Breast epithelium (tissue), 4 donors: ENCODE measurements at regions not wholly inside any gene's neighbourhood (a gene's known extent, or its start where the extent isn't known, plus 50 kb on each side); places are given as distances from the start of the nearest gene placed in this dataset.

ENCODE experiments used
- DNase-seq, 2 donors: peaks; one replicate each; pipeline ENCODE4 v3.0.0-alpha.2; 2019; ENCODE audit warnings: low spot score in 2 of 2
- H3K27ac ChIP-seq, 2 donors: fragments of 200-600 bp; sonication (generic) in 1 of 2; one replicate each; pipeline ENCODE4 v1.5.1; 2016 to 2019; ENCODE audit warnings: mild to moderate bottlenecking in 1 of 2
- H3K27me3 ChIP-seq, 2 donors: fragments of 200-600 bp; sonication (generic) in 1 of 2; one replicate each; pipeline versions ENCODE4 v1.5.1 to v1.6.0; 2017 to 2019; ENCODE audit warnings: control low read depth in 1 of 2, mild to moderate bottlenecking in 1 of 2
- H3K36me3 ChIP-seq: fragments of 200-600 bp; one replicate; pipeline ENCODE4 v1.5.1; 2019
- H3K4me1 ChIP-seq, 2 donors: fragments of 200-600 bp; sonication (generic); one replicate each; pipeline ENCODE4 v1.5.1; 2016 to 2019; ENCODE audit warnings: control low read depth in 1 of 2
- H3K4me3 ChIP-seq, 3 donors: fragments of 200-600 bp; sonication (generic); 1 replicate in 2 of 3; 2 replicates in 1 of 3; pipeline ENCODE4 v1.5.1; 2016 to 2019; ENCODE audit warnings: mild to moderate bottlenecking in 3 of 3, moderate library complexity in 2 of 3
- H3K9me3 ChIP-seq, 2 donors: fragments of 200-600 bp; sonication (generic) in 1 of 2; one replicate each; pipeline ENCODE4 v1.5.1; 2016 to 2019; ENCODE audit warnings: control low read depth in 1 of 2
- POLR2A ChIP-seq: fragments of 450-650 bp; IDR thresholded peaks from one replicate; pipeline ENCODE4 v1.6.1; 2016; ENCODE audit warnings: antibody characterized with exemption, mild to moderate bottlenecking, moderate library complexity
- POLR2AphosphoS5 ChIP-seq, 3 donors: sonication (generic); formaldehyde crosslinking; IDR thresholded peaks; one replicate each; pipeline ENCODE4 v1.6.1; 2017; ENCODE audit warnings: antibody characterized with exemption in 3 of 3
- intact Hi-C: fragments of 100-400 bp; cut with DNase I; formaldehyde crosslinking; loops from one replicate; pipeline ENCODE4 v1.15.1; 2023; ENCODE audit warnings: low total_unique reads
- TF ChIP-seq, protein P1 (sequence below), 3 donors: fragments of 450-650 bp; IDR thresholded peaks; one replicate each; pipeline ENCODE4 v1.5.1; 2016 to 2017; ENCODE audit warnings: antibody characterized with exemption in 3 of 3, mild to moderate bottlenecking in 3 of 3, moderate library complexity in 3 of 3

DNA sequence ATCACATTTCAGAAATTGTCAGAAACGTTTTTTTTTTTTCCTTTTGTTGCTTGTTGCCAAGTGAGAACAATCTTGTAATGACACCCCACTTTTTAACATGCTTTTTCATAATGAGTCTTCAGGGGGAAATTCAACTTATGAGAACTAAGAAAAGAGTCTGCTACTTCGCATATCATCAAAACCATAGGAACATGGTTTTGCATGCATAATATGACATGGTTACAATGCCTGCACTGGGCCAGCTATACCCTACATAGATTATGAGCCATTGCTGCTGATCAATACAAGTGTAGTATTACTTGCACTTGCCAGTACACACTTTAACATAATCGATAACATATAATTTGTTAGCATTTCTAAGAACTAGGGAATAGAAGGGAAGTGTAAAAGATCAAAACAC is 191.0 kb upstream of the NBEA start:
- DNase-seq = no peak
- Histone ChIP-seq H3K27me3 (no peaks in the 10 kb centered on the region), H3K36me3 (no peaks in the 10 kb centered on the region), H3K27ac (no peak overlapping the region), H3K9me3 (no peaks in the 10 kb centered on the region), H3K4me3 (no peak overlapping the region), H3K4me1 (no peaks in the 10 kb centered on the region)
- TF ChIP-seq, protein P1, sequence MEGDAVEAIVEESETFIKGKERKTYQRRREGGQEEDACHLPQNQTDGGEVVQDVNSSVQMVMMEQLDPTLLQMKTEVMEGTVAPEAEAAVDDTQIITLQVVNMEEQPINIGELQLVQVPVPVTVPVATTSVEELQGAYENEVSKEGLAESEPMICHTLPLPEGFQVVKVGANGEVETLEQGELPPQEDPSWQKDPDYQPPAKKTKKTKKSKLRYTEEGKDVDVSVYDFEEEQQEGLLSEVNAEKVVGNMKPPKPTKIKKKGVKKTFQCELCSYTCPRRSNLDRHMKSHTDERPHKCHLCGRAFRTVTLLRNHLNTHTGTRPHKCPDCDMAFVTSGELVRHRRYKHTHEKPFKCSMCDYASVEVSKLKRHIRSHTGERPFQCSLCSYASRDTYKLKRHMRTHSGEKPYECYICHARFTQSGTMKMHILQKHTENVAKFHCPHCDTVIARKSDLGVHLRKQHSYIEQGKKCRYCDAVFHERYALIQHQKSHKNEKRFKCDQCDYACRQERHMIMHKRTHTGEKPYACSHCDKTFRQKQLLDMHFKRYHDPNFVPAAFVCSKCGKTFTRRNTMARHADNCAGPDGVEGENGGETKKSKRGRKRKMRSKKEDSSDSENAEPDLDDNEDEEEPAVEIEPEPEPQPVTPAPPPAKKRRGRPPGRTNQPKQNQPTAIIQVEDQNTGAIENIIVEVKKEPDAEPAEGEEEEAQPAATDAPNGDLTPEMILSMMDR (IDR thresholded peaks at IDR 0.05) = no peak
- TF ChIP-seq POLR2AphosphoS5 (IDR thresholded peaks at IDR 0.05) (no peak), POLR2A (no peak)
- intact Hi-C loops = no loop called here

DNA sequence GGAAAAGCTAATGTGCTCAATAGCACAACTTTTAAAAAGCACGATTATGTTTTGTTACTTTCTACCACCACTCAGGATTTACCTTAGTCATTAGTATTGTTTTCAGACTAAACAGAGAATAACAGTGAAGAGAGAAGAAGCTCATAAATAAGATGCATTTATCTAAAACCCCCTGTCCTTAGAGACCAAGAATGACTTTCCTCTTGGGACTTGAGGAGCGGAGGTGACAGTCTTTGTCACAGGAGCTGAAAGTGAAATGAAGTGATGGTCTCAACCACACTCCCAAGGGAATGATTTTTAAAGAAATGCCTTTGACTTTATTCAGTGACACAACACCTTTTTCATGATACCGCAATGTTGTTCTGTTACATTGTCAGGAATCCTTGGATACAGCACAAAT is 190.6 kb upstream of the NBEA start:
- intact Hi-C loops = no loop called here
- DNase-seq = no peak
- Histone ChIP-seq H3K36me3 (no peaks in the 10 kb centered on the region), H3K27ac (no peak overlapping the region), H3K4me1 (no peaks in the 10 kb centered on the region), H3K27me3 (no peaks in the 10 kb centered on the region), H3K4me3 (no peak overlapping the region), H3K9me3 (no peaks in the 10 kb centered on the region)
- TF ChIP-seq, protein P1 (IDR thresholded peaks at IDR 0.05) = no peak
- no peak for TF ChIP-seq POLR2AphosphoS5 (IDR thresholded peaks at IDR 0.05)

DNA sequence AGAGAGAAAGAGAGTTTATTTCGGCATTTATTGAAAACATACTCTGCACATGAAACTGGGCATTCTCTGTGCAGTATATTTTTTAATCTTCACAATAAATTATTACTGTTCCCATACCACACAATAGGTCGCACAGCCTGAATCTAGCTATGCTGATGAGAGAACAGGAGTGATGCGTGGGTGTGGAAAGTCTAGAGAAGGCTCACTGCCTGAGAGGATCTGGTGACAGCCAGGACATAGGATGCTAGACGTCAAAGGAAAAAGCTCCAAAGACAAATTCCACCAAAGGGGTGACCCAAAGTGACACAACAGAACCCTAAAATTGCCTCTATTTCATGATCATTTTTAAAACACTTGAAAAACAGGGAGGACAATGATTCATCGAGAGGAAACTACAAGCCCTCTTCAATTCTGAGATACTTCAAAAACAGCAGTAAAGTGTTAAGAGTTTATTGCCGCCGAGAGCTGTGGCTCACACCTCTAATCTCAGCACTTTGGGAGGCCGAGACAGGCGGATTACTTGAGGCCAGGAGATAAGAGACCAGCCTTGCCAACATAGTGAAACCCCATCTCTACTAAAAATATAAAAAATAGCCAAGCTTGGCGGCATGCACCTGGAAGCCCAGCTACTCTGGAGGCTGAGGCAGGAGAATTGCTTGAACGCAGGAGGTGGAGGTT is 189.6 kb upstream of the NBEA start:
- no peaks in the 10 kb centered on the region for H3K4me1 ChIP-seq
- H3K27ac ChIP-seq = no peak overlapping the region
- no peaks in the 10 kb centered on the region for H3K36me3 ChIP-seq
- H3K9me3 ChIP-seq = no peaks in the 10 kb centered on the region
- DNase-seq = no peak
- H3K27me3 ChIP-seq = no peaks in the 10 kb centered on the region
- no peak overlapping the region for H3K4me3 ChIP-seq
- intact Hi-C loops = no loop called here
- TF ChIP-seq, protein P1 (IDR thresholded peaks at IDR 0.05) = no peak
- TF ChIP-seq POLR2AphosphoS5 (IDR thresholded peaks at IDR 0.05) (no peak), POLR2A (no peak)

DNA sequence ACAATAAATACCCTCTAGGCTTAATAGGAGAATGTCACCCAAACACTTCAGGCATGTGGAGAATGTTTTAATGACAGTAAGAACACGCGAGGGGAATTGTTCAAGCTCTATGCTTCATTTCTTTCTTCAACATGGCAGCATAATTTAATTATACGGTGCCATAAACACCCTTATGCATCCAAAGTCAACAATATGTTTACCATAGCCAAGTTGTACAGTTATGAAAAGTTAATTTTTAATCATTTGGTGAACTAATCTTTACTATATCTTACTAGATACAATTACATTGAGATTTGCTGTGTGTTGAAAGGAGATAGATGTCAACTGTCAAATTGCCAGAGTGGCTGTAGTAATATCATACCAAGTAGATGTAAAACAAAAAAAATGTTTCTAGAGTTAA is 185.9 kb upstream of the NBEA start:
- TF ChIP-seq, protein P1 (IDR thresholded peaks at IDR 0.05) = no peak
- intact Hi-C loops = no loop called here
- H3K4me3 ChIP-seq = no peak overlapping the region
- no peaks in the 10 kb centered on the region for H3K36me3 ChIP-seq
- H3K4me1 ChIP-seq = no peaks in the 10 kb centered on the region
- H3K9me3 ChIP-seq = no peaks in the 10 kb centered on the region
- DNase-seq = no peak
- no peak overlapping the region for H3K27ac ChIP-seq
- no peaks in the 10 kb centered on the region for H3K27me3 ChIP-seq

DNA sequence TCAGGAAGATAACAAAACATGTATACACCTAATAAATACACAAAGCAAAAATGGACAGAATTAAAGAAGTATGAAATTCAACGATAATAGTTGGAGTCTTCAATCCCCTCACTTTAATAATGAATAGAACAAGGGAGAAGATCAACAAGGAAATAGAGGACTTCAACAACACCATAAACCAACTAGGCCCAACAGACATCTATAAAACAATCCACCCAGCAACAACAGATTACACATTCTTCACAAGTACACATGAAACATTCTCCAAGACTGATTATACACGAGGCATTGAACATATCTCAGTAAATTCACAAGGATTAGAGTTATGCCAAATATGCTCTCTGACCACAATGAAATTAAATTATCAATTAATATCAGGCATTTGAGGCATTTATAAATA is 185.5 kb upstream of the NBEA start:
- TF ChIP-seq, protein P1 (IDR thresholded peaks at IDR 0.05) = no peak
- TF ChIP-seq POLR2A = no peak
- H3K4me1 ChIP-seq = no peaks in the 10 kb centered on the region
- DNase-seq = no peak
- H3K27ac ChIP-seq = no peak overlapping the region
- H3K4me3 ChIP-seq = no peak overlapping the region
- H3K36me3 ChIP-seq = no peaks in the 10 kb centered on the region
- intact Hi-C loops = no loop called here
- H3K27me3 ChIP-seq = no peaks in the 10 kb centered on the region
- no peaks in the 10 kb centered on the region for H3K9me3 ChIP-seq
